ENCODE measurements at regions not wholly inside any gene's neighbourhood (a gene's known extent, or its start where the extent isn't known, plus 50 kb on each side); places are given as distances from the start of the nearest gene placed in this dataset.

DNA sequence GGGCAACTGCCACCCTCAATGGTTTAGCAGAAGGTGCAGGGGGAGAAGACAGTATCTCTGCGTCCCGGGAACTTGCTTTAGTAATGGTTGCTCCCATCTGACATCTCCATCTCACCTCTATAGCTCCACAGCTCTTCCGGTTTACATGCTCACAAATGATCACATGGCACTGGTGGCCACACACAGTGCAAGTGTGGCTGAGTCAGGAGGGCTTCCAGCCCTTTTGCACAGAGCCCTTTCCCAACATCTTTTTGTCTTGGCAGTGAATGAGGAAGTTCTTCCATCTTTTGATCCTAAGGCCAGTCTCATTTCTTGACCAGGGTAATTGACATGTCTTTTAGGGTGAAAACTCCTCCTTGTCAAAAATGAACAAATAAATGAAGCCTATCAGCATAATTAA lies 347.7 kb downstream of the LPIN1 start:
- no peak for TF ChIP-seq CTCF (IDR thresholded peaks at IDR 0.05 in 2 of 3, conservative IDR thresholded peaks at IDR 0.05 in 1 of 3; ENCODE audit: borderline replicate concordance in 1 of 3, insufficient read depth in 1 of 3, low read depth in 2 of 3, low read length in 2 of 3)
- TF ChIP-seq SIN3A (IDR thresholded peaks at IDR 0.05; ENCODE audit: low read depth), result no peak
- TF ChIP-seq YY1 (IDR thresholded peaks at IDR 0.05; ENCODE audit: extremely low read depth, insufficient replicate concordance, low read depth, low read length), result no peak
- TF ChIP-seq, protein P1, sequence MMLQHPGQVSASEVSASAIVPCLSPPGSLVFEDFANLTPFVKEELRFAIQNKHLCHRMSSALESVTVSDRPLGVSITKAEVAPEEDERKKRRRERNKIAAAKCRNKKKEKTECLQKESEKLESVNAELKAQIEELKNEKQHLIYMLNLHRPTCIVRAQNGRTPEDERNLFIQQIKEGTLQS (IDR thresholded peaks at IDR 0.05), result no peak
- no peak for TF ChIP-seq TCF7L2 (IDR thresholded peaks at IDR 0.05; ENCODE audit: borderline replicate concordance, extremely low read depth, insufficient read depth, insufficient read length)
- no peak for TF ChIP-seq POLR2AphosphoS5 (IDR thresholded peaks at IDR 0.05; ENCODE audit: low read depth, low read length)
- no peak for TF ChIP-seq EZH2 (IDR thresholded peaks at IDR 0.05)
- TF ChIP-seq ZBTB33 (IDR thresholded peaks at IDR 0.05; ENCODE audit: extremely low read depth, insufficient replicate concordance, low read length), result no peak
- TF ChIP-seq POLR2A (IDR thresholded peaks at IDR 0.05; ENCODE audit: borderline replicate concordance, extremely low read depth, insufficient read depth, insufficient read length), result no peak
- no peak for TF ChIP-seq EZH2phosphoT487 (IDR thresholded peaks at IDR 0.05; ENCODE audit: borderline replicate concordance)
- no peak for TF ChIP-seq RAD21 (IDR thresholded peaks at IDR 0.05; ENCODE audit: low read depth)
